Neuronal stem cell (in vitro differentiated cells): ENCODE measurements at regions not wholly inside any gene's neighbourhood (a gene's known extent, or its start where the extent isn't known, plus 50 kb on each side); places are given as distances from the start of the nearest gene placed in this dataset.

ENCODE experiments used
- DNase-seq: peaks from one replicate; pipeline ENCODE4 v3.0.0-alpha.2; 2013; ENCODE audit warnings: low spot score
- H2AFZ ChIP-seq: one replicate; pipeline ENCODE4 v1.6.1; 2013; ENCODE audit warnings: mild to moderate bottlenecking, low read length, inconsistent platforms
- H2AK5ac ChIP-seq: 2 replicates; pipeline ENCODE4 v1.6.1; 2013; ENCODE audit warnings: low read depth, mild to moderate bottlenecking, inconsistent platforms, low read length, moderate library complexity, mixed read lengths
- H2BK120ac ChIP-seq: 2 replicates; pipeline ENCODE4 v1.6.1; 2013; ENCODE audit warnings: low read depth, mild to moderate bottlenecking, inconsistent platforms, low read length, moderate library complexity, mixed read lengths
- H2BK12ac ChIP-seq: one replicate; pipeline ENCODE4 v1.6.1; 2013; ENCODE audit warnings: low read length, inconsistent platforms
- H2BK15ac ChIP-seq: 2 replicates; pipeline ENCODE4 v1.6.1; 2013; ENCODE audit warnings: mild to moderate bottlenecking, low read length, inconsistent platforms, mixed read lengths
- H2BK5ac ChIP-seq: one replicate; pipeline ENCODE4 v1.6.1; 2013; ENCODE audit warnings: inconsistent platforms, mild to moderate bottlenecking, low read length, moderate library complexity
- H3K14ac ChIP-seq: one replicate; pipeline ENCODE4 v1.6.1; 2013; ENCODE audit warnings: low read length, inconsistent platforms
- H3K18ac ChIP-seq: 2 replicates; pipeline ENCODE4 v1.6.1; 2013; ENCODE audit warnings: low read length, inconsistent platforms
- H3K23ac ChIP-seq: 2 replicates; pipeline ENCODE4 v1.6.1; 2013; ENCODE audit warnings: low read depth, mild to moderate bottlenecking, mixed read lengths, low read length, inconsistent platforms; ENCODE audit not compliant: poor library complexity
- H3K27ac ChIP-seq: replicated peaks from 3 replicates; pipeline ENCODE4 v1.5.1; 2013; ENCODE audit warnings: low read length, inconsistent platforms
- H3K27me3 ChIP-seq, 3 experiments: 2 replicates each; pipeline ENCODE4 v1.6.1; 2013; ENCODE audit warnings: low read length in 3 of 3, mild to moderate bottlenecking in 2 of 3, inconsistent platforms in 1 of 3, low read depth in 1 of 3, mixed read lengths in 1 of 3, moderate library complexity in 1 of 3; ENCODE audit not compliant: control insufficient read depth in 3 of 3, insufficient read depth in 3 of 3
- H3K36me3 ChIP-seq, 2 donors: replicated peaks in 1 of 2; 2 replicates each; pipeline ENCODE4 v1.6.1; 2013; ENCODE audit warnings: low read length in 2 of 2; ENCODE audit not compliant: control insufficient read depth in 2 of 2, insufficient read depth in 2 of 2
- H3K4ac ChIP-seq: 2 replicates; pipeline ENCODE4 v1.6.1; 2013; ENCODE audit warnings: inconsistent platforms, mild to moderate bottlenecking, low read length, moderate library complexity
- H3K4me1 ChIP-seq, 2 donors: 1 replicate in 1 of 2; 2 replicates in 1 of 2; pipeline ENCODE4 v1.6.1; 2013; ENCODE audit warnings: low read length in 2 of 2, low read depth in 1 of 2; ENCODE audit not compliant: control insufficient read depth in 2 of 2, insufficient read depth in 1 of 2
- H3K4me2 ChIP-seq: one replicate; pipeline ENCODE4 v1.6.1; 2013; ENCODE audit warnings: mild to moderate bottlenecking, low read length, inconsistent platforms; ENCODE audit not compliant: insufficient read depth, poor library complexity, severe bottlenecking
- H3K4me3 ChIP-seq, 2 donors: 2 replicates each; pipeline ENCODE4 v1.5.1; 2013; ENCODE audit warnings: low read length in 2 of 2, mild to moderate bottlenecking in 2 of 2, inconsistent platforms in 1 of 2, moderate library complexity in 1 of 2
- H3K79me1 ChIP-seq: one replicate; pipeline ENCODE4 v1.6.1; 2013; ENCODE audit warnings: low read depth, mild to moderate bottlenecking, inconsistent platforms, low read length, moderate library complexity
- H3K9ac ChIP-seq: one replicate; pipeline ENCODE4 v1.6.1; 2013; ENCODE audit warnings: mild to moderate bottlenecking, low read depth, low read length, inconsistent platforms; ENCODE audit not compliant: poor library complexity
- H3K9me3 ChIP-seq, 2 donors: replicated peaks in 1 of 2; 2 replicates each; pipeline versions ENCODE3 to v1.6.1; 2013; ENCODE audit warnings: low read length in 2 of 2, mild to moderate bottlenecking in 2 of 2, inconsistent platforms in 1 of 2, low read depth in 1 of 2, mixed read lengths in 1 of 2, moderate library complexity in 1 of 2; ENCODE audit not compliant: control insufficient read depth in 2 of 2, insufficient read depth in 1 of 2
- H4K8ac ChIP-seq: one replicate; pipeline ENCODE4 v1.6.1; 2013; ENCODE audit warnings: low read depth, mild to moderate bottlenecking, inconsistent platforms, low read length, moderate library complexity
- H4K91ac ChIP-seq: one replicate; pipeline ENCODE4 v1.6.1; 2013; ENCODE audit warnings: low read length, low read depth, mild to moderate bottlenecking, inconsistent platforms; ENCODE audit not compliant: poor library complexity
- WGBS, 2 donors: extraction: QIAGEN DNeasy Blood & Tissue Kit; methylation state at CpG; one replicate each; pipeline ENCODE4 v1.1.7; 2013; ENCODE audit warnings: missing lambda C conversion rate in 2 of 2, mixed read lengths in 1 of 2; ENCODE audit not compliant: insufficient read length in 2 of 2, insufficient replicate concordance in 1 of 2; ENCODE audit errors: extremely low coverage in 2 of 2; 5-methylcytosine and 5-hydroxymethylcytosine counted together

DNA sequence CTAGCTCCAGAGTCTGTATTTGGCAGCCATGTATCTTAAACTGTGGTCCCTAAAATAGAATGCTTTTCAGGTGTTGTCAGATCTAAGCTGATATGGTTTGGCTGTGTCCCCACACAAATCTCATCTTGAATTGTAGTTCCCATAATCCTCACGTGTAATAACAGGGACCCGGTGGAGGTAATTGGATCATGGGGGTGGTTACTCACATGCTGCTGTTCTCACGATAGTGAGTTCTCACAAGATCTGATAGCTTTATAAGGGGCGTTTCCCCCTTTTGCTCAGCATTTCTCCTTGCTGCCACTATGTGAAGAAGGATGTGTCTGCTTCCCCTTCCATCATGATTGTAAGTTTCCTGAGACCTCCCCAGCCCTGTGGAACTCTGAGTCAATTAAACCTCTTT lies 199.9 kb upstream of the ISX start:
- H3K79me1 ChIP-seq: no peaks in the 10 kb centered on the region
- DNase-seq: no peak
- H3K27ac ChIP-seq: no peak overlapping the region
- H3K4me3 ChIP-seq: no peak overlapping the region
- H3K23ac ChIP-seq: no peak overlapping the region
- no peak overlapping the region for H2AFZ ChIP-seq
- no peak overlapping the region for H4K91ac ChIP-seq
- no peak overlapping the region for H2BK15ac ChIP-seq
- no peaks in the 10 kb centered on the region for H3K4me1 ChIP-seq
- no peak overlapping the region for H2BK5ac ChIP-seq
- H2AK5ac ChIP-seq: no peak overlapping the region
- no peak overlapping the region for H3K9ac ChIP-seq
- no peak overlapping the region for H3K4me2 ChIP-seq
- no peak overlapping the region for H2BK12ac ChIP-seq
- WGBS, 2 donors: no CpG with 5 or more reads among the region's 4 CpGs
- H3K18ac ChIP-seq: no peak overlapping the region
- H4K8ac ChIP-seq: no peak overlapping the region
- H2BK120ac ChIP-seq: no peak overlapping the region
- H3K4ac ChIP-seq: no peak overlapping the region
- H3K27me3 ChIP-seq: no peaks in the 10 kb centered on the region
- H3K9me3 ChIP-seq: no peaks in the 10 kb centered on the region
- no peaks in the 10 kb centered on the region for H3K36me3 ChIP-seq
- no peak overlapping the region for H3K14ac ChIP-seq

DNA sequence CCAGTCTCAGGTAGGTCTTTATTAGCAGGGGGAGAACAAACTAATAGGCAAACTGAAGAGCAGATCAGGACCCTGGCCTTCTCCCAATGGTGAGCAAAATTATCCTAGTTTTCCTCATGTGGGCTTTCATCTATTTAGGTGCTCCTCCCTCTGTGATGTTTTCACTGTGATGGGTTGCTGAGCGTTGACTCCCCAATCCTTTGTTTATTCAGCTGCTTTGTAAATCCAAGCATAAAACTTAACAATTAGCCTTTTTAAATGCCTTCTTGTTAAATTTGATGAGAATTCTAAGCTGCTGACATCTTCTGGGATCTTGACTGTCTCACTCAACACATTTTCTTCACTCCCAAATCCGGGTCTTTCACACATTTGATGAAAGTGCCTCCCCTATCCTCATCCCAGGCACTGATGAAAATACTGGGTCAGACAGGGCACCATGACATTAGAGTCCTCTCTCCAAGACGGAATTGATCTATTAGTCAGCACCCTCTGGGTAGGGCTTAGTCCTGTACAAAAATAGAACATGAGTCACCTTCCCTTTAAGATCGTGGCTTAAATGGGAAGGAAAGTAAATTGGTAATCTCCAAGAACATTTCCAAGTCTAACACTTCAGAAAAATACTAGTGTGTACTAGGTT lies 199.3 kb upstream of the ISX start:
- Histone ChIP-seq H2BK15ac (no peak overlapping the region), H3K36me3 (no peaks in the 10 kb centered on the region), H3K23ac (no peak overlapping the region), H2BK120ac (no peak overlapping the region), H3K27ac (no peak overlapping the region), H2AFZ (no peak overlapping the region), H3K9me3 (no peaks in the 10 kb centered on the region), H3K79me1 (no peaks in the 10 kb centered on the region), H3K4me1 (no peaks in the 10 kb centered on the region), H3K4me2 (no peak overlapping the region), H3K4me3 (no peak overlapping the region), H3K27me3 (no peaks in the 10 kb centered on the region), H4K8ac (no peak overlapping the region), H3K14ac (no peak overlapping the region), H2AK5ac (no peak overlapping the region), H2BK12ac (no peak overlapping the region), H4K91ac (no peak overlapping the region), H2BK5ac (no peak overlapping the region), H3K18ac (no peak overlapping the region), H3K9ac (no peak overlapping the region), H3K4ac (no peak overlapping the region)
- WGBS, 2 donors: no CpG with 5 or more reads among the region's 4 CpGs
- no peak for DNase-seq

- Histone ChIP-seq H2BK15ac (no peak overlapping the region), H3K79me1 (no peaks in the 10 kb centered on the region), H3K9ac (no peak overlapping the region), H2BK120ac (no peak overlapping the region), H4K8ac (no peak overlapping the region), H3K14ac (no peak overlapping the region), H2BK12ac (no peak overlapping the region), H3K9me3 (no peaks in the 10 kb centered on the region), H3K4me1 (no peaks in the 10 kb centered on the region), H3K27me3 (no peaks in the 10 kb centered on the region), H3K18ac (no peak overlapping the region), H3K4me3 (no peak overlapping the region), H2AFZ (no peak overlapping the region), H3K36me3 (no peaks in the 10 kb centered on the region), H3K27ac (no peak overlapping the region), H3K4ac (no peak overlapping the region), H2AK5ac (no peak overlapping the region), H3K23ac (no peak overlapping the region), H4K91ac (no peak overlapping the region), H2BK5ac (no peak overlapping the region), H3K4me2 (no peak overlapping the region)
- 100% methylated on average over 1 of the region's 1 CpG; no CpG with 5 or more reads in 1 of the 2 donors for WGBS, 2 donors
- no peak for DNase-seq
Measured at GRCh38 chr22:34877506-34877905, 188.5 kb upstream of the ISX start.

DNA sequence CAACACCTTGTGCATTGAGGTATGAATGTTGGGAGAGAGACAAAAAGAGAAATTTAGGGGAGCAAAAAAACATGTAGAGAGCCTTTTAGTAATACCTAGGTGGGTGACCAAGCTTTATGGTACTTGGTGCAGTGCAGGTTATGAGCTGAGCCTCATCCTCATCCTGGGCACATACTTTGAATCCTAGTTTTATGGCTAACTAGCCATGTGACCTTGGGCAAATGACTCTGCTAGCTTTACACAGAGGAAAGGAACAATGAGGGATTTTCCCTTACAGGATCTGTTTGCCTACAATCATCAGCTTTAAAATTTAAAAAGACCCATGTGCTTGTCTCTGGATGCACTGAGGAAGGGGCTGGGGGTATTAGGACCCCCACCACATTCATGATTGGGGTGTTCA lies 187.8 kb upstream of the ISX start:
- Histone ChIP-seq H3K27me3 (no peaks in the 10 kb centered on the region), H3K18ac (no peak overlapping the region), H3K9ac (no peak overlapping the region), H2BK15ac (no peak overlapping the region), H3K4me2 (no peak overlapping the region), H2AFZ (no peak overlapping the region), H3K79me1 (no peaks in the 10 kb centered on the region), H2AK5ac (no peak overlapping the region), H3K9me3 (no peaks in the 10 kb centered on the region), H2BK12ac (no peak overlapping the region), H3K4me3 (no peak overlapping the region), H4K91ac (no peak overlapping the region), H2BK5ac (no peak overlapping the region), H3K14ac (no peak overlapping the region), H4K8ac (no peak overlapping the region), H3K23ac (no peak overlapping the region), H3K27ac (no peak overlapping the region), H2BK120ac (no peak overlapping the region), H3K36me3 (no peaks in the 10 kb centered on the region), H3K4ac (no peak overlapping the region), H3K4me1 (no peaks in the 10 kb centered on the region)
- no peak for DNase-seq
